AG20443 (cell line): ENCODE measurements at regions not wholly inside any gene's neighbourhood (a gene's known extent, or its start where the extent isn't known, plus 50 kb on each side); places are given as distances from the start of the nearest gene placed in this dataset.

Experiments
- DNase-seq: peaks from one replicate; pipeline ENCODE4 v3.0.0; 2012; ENCODE audit warnings: low spot score, mixed read lengths

- no peak for DNase-seq
Observed at GRCh38 chr10:131802156-131802915, 98.5 kb upstream of the PPP2R2D start.

GRCh38 chr10:131802996-131803395 is 97.8 kb upstream of the PPP2R2D start:
- DNase-seq, result no peak

DNA sequence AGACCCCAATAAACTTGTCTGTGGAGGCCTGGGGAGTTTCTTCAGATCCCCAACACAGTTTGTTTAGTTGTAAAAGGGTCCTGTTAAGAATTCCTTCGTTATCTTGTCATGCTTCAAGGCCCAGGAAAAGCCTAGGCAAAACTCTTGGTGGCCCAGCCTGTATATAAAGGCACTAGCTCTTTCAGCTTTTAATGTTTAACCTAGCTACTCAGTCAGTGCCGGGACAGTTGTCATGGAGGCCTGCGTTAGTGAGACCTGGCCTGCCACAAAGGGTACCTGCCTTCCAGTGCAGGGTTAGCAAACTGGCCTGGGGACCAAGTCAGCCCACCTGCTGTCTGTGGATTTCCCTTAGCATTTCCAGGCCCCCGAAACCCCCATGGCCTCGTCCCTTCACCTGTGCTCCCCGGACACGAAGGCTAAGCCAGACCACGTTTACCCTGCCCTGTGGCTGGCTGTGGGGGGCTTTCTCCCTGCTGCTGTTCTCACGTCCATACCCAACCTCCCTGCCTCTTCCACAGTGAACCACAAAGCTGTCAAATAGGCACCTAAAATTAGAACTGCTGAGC is 96.9 kb upstream of the PPP2R2D start:
- no peak for DNase-seq

GRCh38 chr10:131804551-131805295 is 96.1 kb upstream of the PPP2R2D start:
- no peak for DNase-seq

DNA sequence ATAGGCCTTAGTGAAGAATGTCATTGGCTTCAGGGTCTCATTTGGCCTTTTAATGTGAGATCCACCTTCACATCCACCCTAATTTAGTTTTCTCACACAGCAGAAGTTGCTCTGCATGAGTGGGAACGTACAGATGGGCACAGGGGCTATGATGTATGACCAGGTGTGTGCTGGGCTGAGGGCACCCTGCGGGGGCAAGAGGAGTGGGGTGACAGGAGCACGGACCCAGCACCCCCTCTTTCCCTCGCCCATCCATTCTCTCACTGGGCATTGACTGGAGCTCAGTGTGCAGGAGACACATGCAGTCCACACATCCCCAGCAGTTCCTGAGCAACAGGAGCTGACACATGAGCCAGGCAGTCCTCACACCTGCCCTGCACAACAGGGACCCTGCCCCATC is 95.1 kb upstream of the PPP2R2D start:
- DNase-seq, result no peak

GRCh38 chr10:131806146-131806545 is 94.7 kb upstream of the PPP2R2D start:
- no peak for DNase-seq

DNA sequence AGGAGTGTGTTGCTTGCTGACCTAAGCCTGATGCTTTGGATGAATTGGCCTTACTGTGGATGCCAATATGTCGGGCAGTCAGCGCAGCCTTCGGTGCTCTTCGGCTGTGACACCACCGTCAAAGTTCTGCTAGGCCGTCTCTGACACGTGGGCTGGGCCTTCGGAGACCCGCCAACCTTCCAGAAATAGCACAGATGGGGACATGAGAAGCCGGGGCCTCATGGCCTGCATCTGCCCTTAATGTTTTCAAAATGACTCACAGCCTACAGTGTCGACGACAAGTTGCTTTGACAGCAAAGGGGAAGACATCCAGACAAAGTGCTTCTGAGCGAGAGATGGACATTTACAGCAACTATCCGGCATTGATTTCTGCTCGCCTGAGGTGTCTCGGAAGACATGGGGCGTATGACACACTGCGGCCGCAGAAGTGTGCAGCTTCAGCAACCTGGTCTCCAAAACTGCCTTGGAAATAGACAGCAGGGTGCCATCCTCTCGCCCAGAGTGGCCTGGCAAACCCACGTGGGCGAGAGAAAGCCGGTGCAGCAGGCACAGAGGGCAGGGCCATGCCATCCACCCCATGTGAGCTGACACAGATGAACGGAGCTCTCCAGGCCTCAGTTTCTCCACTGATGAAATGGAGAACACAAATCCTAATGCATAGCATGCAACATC is 94.0 kb upstream of the PPP2R2D start:
- no peak for DNase-seq

DNA sequence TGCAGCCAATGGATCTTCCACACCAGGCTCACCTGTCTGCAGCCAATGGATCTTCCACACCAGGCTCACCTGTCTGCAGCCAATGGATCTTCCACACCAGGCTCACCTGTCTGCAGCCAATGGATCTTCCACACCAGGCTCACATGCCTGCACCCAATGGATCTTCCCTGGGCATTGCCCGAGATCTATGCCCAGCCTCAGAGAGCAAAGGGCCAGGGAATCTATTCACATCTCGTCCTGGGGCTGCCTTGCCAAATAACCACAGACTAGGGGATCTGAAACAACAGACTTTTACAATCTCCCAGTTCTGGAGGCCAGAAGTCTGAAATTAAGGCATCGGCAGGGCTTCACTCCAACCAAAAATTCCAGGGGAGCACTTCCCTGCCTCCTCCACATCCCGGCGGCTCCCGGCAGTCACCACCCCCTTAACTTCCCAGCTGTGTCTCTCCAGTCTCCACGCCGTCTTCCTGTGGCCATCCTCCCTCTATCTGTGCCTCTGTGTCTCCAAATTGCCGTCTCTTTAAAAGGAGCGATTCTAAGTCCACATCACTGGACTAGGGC is 92.4 kb upstream of the PPP2R2D start:
- DNase-seq, result no peak

DNA sequence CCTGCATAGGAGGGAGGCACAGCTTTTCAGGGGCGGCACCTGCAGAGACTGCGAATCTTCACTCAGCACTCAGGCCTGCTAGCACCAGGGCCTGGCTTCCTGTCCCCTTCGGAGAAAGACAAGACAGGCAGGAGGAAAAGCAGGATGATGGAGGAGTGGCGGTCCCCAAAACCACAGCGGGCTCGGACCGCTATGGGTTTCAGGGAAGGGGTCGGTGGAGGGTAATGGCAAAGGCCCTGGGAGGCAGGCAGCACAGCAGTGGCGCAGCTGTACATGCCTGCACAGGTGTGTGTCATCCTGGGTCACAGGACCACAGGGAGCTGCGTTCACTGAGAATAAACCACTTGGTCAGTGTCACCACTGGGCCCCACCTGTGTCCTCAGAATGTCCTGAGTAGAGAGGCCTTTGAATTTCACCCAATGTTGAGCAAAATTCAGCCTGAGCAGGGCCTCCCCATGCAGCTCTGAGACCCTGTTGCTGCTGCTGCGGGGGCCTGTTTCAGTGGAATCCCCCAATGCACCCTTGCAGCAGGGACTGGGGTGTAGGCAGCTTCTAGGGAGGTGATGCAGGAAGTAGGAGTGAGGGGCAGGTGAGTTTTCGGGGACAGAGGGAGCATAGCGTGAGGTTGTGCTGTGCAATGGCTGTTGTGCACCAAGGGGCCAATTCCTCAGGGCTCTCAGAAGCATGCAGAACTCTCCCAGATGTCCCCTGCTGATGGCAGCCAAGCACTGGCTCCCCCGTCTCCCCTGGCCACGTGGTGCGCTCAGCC is 90.6 kb upstream of the PPP2R2D start:
- no peak for DNase-seq

DNA sequence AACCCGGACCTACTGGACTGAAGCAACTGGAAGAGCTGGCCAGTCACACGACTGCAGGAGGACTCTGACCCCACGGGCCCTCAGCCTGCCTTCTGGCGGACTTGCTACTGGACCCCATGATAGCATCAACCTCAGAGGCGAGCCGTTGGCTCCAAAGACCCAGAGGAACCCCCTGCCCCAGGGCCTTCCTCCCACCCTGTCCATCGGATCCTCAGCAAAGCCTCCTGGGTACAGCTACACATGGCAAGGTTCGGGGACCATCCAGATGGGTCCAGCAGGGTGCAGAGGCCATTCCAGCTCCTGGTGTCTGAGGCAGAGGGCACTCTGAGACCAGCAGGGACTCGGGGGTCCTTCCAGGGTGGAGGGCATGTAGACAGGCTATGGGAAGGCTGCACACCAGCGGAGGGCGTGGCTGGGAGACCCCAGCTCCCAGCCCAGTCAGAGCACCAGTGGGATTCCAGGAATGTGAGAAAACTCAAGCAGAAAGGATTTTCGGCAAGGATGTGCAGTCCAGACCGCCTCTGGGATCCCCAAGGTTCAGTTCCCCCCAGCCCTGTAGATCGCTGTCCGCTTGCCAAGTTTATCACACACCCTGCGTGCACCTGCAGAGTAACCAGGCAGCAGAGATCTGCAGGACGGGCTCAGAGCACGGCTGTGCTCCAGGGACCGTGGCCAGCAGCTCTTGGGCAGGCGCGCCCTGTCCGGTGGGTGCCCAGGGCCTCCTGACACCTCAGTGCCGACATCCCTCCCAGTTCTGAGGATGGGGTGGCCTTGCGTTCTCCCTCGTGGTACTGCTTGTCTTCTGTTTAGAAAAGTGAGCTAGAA is 89.8 kb upstream of the PPP2R2D start:
- no peak for DNase-seq

GRCh38 chr10:131811630-131812403 is 89.0 kb upstream of the PPP2R2D start:
- no peak for DNase-seq

- DNase-seq, result no peak
Observed at GRCh38 chr10:131812736-131813604, 87.8 kb upstream of the PPP2R2D start.

- no peak for DNase-seq
Observed at GRCh38 chr10:131814567-131815265, 86.1 kb upstream of the PPP2R2D start.

- DNase-seq, result no peak
Observed at GRCh38 chr10:131815266-131816156, 85.3 kb upstream of the PPP2R2D start.

DNA sequence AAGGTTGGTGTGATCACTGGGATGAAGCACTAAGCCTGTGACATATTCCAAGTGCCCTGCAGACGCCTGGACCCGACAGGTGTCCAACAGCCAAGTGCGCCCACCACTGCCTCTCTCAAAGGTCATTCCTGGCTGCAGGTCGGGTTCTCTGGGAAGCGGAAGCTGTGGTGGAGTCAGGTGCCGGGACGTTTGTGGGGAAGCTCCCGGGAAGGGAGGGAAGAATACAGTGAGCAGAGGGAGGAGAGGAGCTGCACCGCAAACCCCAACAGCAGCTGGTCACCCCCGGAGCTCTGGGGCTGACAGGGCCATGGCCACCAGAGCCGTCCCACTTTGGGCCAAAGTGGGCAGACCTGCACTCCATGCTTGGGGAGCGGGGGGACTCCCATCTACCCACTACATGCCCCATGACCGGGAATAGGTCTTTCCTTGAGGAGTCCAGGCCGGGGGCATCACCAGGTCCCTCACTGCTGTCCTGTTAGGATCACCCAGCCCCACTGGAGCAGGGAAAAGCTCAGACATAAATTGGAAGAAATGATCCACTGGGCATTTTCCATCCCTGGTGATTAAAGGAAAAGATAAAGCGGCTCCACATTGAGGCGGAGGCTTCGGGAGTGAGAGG is 84.5 kb upstream of the PPP2R2D start:
- DNase-seq, result no peak

DNA sequence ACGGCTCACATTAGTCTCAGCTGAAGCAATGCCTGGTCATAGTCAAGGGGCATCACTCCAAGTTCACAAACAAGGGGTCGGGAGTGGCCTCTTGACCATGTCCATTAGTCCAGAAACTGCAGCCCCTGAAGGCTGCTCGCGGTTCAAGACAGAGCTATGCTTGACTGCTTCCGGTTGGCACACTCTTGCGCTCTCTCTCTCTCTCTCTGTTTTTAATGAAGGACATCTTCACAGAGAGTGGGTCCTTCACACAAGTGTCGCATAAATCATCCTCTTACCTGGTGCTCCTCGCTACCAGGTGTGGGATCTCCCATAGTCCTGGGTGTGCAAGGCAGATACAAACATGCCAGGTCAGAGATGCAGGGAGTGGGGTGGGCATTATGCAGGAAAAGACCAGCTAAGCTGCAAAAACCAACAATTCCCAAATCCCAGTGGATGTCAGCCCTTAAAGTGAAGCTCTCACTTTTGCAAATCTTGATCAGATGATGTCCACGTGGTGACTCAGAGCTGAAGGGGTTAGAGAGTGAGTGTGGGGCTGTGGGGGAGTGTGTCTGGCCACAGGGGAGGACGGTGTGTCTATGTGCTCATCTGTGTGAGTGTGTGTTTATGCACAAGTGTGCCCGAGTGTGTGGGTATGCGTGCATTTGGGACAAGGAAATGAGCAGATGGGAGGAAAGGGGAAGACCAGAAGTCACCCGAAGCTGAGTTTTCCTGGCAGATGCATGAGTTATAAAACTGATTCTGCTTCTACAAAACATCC is 83.7 kb upstream of the PPP2R2D start:
- DNase-seq, result no peak
